Gastrocnemius medialis (tissue), 4 donors: ENCODE measurements at regions not wholly inside any gene's neighbourhood (a gene's known extent, or its start where the extent isn't known, plus 50 kb on each side); places are given as distances from the start of the nearest gene placed in this dataset.

Experiments
- POLR2A ChIP-seq, 2 donors: fragments of 450-650 bp; IDR thresholded peaks; one replicate each; pipeline ENCODE4 v1.6.1; 2017; ENCODE audit warnings: antibody characterized with exemption in 2 of 2, mild to moderate bottlenecking in 2 of 2, moderate library complexity in 2 of 2
- TF ChIP-seq, protein P1 (sequence below), 5 experiments: fragments of 450-650 bp in 3 of 5; fragments of 200-600 bp in 2 of 5; sonication (generic) in 2 of 5; IDR thresholded peaks in 4 of 5; conservative IDR thresholded peaks in 1 of 5; 1 replicate in 4 of 5; 2 replicates in 1 of 5; pipeline ENCODE4 v1.5.1; 2016 to 2019; ENCODE audit warnings: antibody characterized with exemption in 5 of 5, mild to moderate bottlenecking in 3 of 5, moderate library complexity in 3 of 5

DNA sequence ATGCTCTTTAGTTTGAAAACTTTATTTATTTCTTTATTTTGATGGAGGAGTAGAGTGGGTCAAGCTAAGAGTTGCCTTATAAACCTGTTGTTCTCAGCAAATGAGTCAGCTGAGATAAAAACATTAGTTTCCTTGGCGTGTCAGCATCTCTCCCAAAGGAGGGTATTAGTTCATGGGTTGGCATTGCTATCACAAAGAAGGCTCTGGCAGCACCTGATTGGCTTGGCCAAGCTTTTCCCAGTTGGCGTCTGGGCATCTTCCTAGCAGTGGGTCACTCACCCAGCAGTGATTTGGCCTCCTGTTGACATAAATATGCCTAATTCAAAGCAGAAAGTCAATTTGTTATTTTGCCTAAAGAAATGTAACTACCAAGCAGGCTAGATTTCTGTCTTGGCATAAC is 200.7 kb upstream of the TNP1 start:
- TF ChIP-seq, protein P1, sequence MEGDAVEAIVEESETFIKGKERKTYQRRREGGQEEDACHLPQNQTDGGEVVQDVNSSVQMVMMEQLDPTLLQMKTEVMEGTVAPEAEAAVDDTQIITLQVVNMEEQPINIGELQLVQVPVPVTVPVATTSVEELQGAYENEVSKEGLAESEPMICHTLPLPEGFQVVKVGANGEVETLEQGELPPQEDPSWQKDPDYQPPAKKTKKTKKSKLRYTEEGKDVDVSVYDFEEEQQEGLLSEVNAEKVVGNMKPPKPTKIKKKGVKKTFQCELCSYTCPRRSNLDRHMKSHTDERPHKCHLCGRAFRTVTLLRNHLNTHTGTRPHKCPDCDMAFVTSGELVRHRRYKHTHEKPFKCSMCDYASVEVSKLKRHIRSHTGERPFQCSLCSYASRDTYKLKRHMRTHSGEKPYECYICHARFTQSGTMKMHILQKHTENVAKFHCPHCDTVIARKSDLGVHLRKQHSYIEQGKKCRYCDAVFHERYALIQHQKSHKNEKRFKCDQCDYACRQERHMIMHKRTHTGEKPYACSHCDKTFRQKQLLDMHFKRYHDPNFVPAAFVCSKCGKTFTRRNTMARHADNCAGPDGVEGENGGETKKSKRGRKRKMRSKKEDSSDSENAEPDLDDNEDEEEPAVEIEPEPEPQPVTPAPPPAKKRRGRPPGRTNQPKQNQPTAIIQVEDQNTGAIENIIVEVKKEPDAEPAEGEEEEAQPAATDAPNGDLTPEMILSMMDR (IDR thresholded peaks at IDR 0.05 in 4 of 5, conservative IDR thresholded peaks at IDR 0.05 in 1 of 5): no peak
- no peak for TF ChIP-seq POLR2A (IDR thresholded peaks at IDR 0.05)
